ENCODE measurements at regions not wholly inside any gene's neighbourhood (a gene's known extent, or its start where the extent isn't known, plus 50 kb on each side); places are given as distances from the start of the nearest gene placed in this dataset.

DNA sequence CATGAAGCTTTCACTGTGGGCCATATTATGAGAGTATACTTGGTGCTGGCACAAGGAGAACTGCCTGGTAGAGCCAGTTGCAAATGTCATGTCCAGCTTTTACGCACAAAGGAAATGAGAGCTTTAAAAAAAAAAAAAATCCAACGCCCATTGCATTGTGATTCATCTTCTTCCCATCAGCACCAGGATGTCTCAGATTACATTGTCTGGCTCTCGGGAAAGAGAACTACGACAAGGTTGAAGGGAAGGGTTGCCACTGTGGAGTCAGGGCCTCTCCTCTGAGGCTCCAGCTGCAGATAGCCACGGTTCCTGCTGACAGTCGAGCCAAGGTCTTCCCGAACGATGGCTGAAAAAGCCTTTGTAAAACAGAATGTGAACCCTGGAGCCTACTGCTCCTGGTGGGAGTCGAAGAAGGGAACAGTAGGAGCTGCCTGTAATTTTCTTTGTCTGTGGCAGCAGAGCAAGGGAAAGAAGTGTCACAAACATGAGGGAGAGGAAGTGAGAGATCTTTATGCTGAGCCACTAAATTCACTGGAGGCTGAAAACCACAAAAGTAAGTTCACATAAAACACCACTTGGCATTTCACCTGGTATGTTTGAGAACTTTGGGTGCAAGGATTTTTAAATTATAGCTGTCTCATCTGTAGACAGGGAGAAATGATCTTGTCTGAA, 704.7 kb downstream of the DIAPH3 start:
- TF ChIP-seq, protein P1, sequence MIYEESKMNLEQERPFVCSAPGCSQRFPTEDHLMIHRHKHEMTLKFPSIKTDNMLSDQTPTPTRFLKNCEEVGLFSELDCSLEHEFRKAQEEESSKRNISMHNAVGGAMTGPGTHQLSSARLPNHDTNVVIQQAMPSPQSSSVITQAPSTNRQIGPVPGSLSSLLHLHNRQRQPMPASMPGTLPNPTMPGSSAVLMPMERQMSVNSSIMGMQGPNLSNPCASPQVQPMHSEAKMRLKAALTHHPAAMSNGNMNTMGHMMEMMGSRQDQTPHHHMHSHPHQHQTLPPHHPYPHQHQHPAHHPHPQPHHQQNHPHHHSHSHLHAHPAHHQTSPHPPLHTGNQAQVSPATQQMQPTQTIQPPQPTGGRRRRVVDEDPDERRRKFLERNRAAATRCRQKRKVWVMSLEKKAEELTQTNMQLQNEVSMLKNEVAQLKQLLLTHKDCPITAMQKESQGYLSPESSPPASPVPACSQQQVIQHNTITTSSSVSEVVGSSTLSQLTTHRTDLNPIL (CRISPR knock-in tag; IDR thresholded peaks at IDR 0.05; ENCODE audit: low read depth): no peak
- TF ChIP-seq, protein P2, sequence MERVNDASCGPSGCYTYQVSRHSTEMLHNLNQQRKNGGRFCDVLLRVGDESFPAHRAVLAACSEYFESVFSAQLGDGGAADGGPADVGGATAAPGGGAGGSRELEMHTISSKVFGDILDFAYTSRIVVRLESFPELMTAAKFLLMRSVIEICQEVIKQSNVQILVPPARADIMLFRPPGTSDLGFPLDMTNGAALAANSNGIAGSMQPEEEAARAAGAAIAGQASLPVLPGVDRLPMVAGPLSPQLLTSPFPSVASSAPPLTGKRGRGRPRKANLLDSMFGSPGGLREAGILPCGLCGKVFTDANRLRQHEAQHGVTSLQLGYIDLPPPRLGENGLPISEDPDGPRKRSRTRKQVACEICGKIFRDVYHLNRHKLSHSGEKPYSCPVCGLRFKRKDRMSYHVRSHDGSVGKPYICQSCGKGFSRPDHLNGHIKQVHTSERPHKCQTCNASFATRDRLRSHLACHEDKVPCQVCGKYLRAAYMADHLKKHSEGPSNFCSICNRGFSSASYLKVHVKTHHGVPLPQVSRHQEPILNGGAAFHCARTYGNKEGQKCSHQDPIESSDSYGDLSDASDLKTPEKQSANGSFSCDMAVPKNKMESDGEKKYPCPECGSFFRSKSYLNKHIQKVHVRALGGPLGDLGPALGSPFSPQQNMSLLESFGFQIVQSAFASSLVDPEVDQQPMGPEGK (CRISPR knock-in tag; IDR thresholded peaks at IDR 0.05; ENCODE audit: borderline replicate concordance): no peak
- TF ChIP-seq SNAI2 (CRISPR knock-in tag; IDR thresholded peaks at IDR 0.05) (no peak), ARNTL (CRISPR knock-in tag; IDR thresholded peaks at IDR 0.05; ENCODE audit: borderline replicate concordance, low read depth) (no peak), OSR1 (CRISPR knock-in tag; IDR thresholded peaks at IDR 0.05) (no peak), RARB (CRISPR knock-in tag; IDR thresholded peaks at IDR 0.05) (no peak)

All from SK-N-SH treated with all-trans-retinoic acid at 6 μM for 48 hours (cell line).